SK-N-SH (cell line): ENCODE measurements at regions not wholly inside any gene's neighbourhood (a gene's known extent, or its start where the extent isn't known, plus 50 kb on each side); places are given as distances from the start of the nearest gene placed in this dataset.

ENCODE experiments used
- CTCF ChIA-PET: fragments of 300-600, 350-600 bp; formaldehyde crosslinking; extraction: SDS; loops from one replicate; lab custom pipeline; 2021; lab: Yijun Ruan, JAX
- POLR2A ChIA-PET: fragments of 350-600 bp; sonication (Branson Sonifier 250); formaldehyde crosslinking; extraction: SDS; loops from one replicate; lab custom pipeline; 2020; ENCODE audit warnings: antibody characterized with exemption, inconsistent platforms; lab: Yijun Ruan, JAX
- DNase-seq: peaks from one replicate; pipeline ENCODE4 v3.0.0; 2012
- H2AFZ ChIP-seq: fragments of 200-600 bp; sonication (generic); 2 replicates; pipeline ENCODE4 v1.8.1; 2016; ENCODE audit warnings: antibody characterized with exemption, mild to moderate bottlenecking, low read depth
- H3F3A ChIP-seq: fragments of 200-600 bp; sonication (generic); replicated peaks from 2 replicates; pipeline ENCODE3; 2016; ENCODE audit warnings: antibody characterized with exemption, mild to moderate bottlenecking; ENCODE audit not compliant: insufficient read depth
- H3K27ac ChIP-seq, 2 experiments: fragments of 200-500 bp in 1 of 2; fragments of 200-600 bp in 1 of 2; sonication (Bioruptor generic) in 1 of 2; sonication (generic), shearing (Covaris generic) in 1 of 2; 2 replicates each; pipeline versions ENCODE4 v1.5.1 to v1.6.1; 2014 to 2016; ENCODE audit warnings: low read depth in 2 of 2, inconsistent platforms in 1 of 2, low read length in 1 of 2, mild to moderate bottlenecking in 1 of 2, mixed read lengths in 1 of 2
- H3K27me3 ChIP-seq: fragments of 200-600 bp; sonication (generic), shearing (Covaris generic); 2 replicates; pipeline ENCODE4 v1.6.1; 2016; ENCODE audit warnings: mixed run types; ENCODE audit not compliant: insufficient read depth
- H3K36me3 ChIP-seq, 2 experiments: fragments of 200-500 bp in 1 of 2; fragments of 200-600 bp in 1 of 2; sonication (Bioruptor generic) in 1 of 2; sonication (generic) in 1 of 2; replicated peaks in 1 of 2; 2 replicates each; pipeline versions ENCODE3 to v1.5.1; 2014 to 2016; ENCODE audit warnings: low read length in 1 of 2, mild to moderate bottlenecking in 1 of 2; ENCODE audit not compliant: insufficient read depth in 2 of 2, control insufficient read depth in 1 of 2
- H3K4me1 ChIP-seq, 2 experiments: fragments of 200-500 bp in 1 of 2; fragments of 200-600 bp in 1 of 2; sonication (Bioruptor generic) in 1 of 2; sonication (generic), shearing (Covaris generic) in 1 of 2; 2 replicates each; pipeline versions ENCODE4 v1.5.1 to v1.6.1; 2014 to 2016; ENCODE audit warnings: low read depth in 1 of 2, low read length in 1 of 2, mixed run types in 1 of 2; ENCODE audit not compliant: insufficient read depth in 2 of 2, control insufficient read depth in 1 of 2
- H3K4me2 ChIP-seq: fragments of 200-600 bp; sonication (generic), shearing (Covaris generic); 2 replicates; pipeline ENCODE4 v1.6.1; 2017; ENCODE audit warnings: mixed run types
- H3K4me3 ChIP-seq, 2 experiments: fragments of 200-500 bp in 1 of 2; fragments of 200-600 bp in 1 of 2; sonication (Bioruptor generic) in 1 of 2; sonication (generic), shearing (Covaris generic) in 1 of 2; 2 replicates each; pipeline versions ENCODE4 v1.5.1 to v1.8.1; 2014 to 2016; ENCODE audit warnings: low read depth in 2 of 2, inconsistent platforms in 1 of 2, low read length in 1 of 2, mild to moderate bottlenecking in 1 of 2, mixed read lengths in 1 of 2, moderate library complexity in 1 of 2
- H3K79me2 ChIP-seq: fragments of 200-600 bp; sonication (generic); 2 replicates; pipeline ENCODE4 v1.8.1; 2017; ENCODE audit warnings: mild to moderate bottlenecking; ENCODE audit not compliant: insufficient read depth
- H3K9ac ChIP-seq: fragments of 200-600 bp; sonication (generic); 2 replicates; pipeline ENCODE4 v1.6.1; 2017; ENCODE audit warnings: mixed run types
- H3K9me2 ChIP-seq: fragments of 200-600 bp; sonication (generic); 2 replicates; pipeline ENCODE4 v1.6.1; 2017; ENCODE audit warnings: mixed run types
- H3K9me3 ChIP-seq: fragments of 200-600 bp; sonication (generic); 2 replicates; pipeline ENCODE4 v1.6.1; 2017; ENCODE audit warnings: mixed run types, mild to moderate bottlenecking, moderate library complexity
- H4K20me1 ChIP-seq: fragments of 200-600 bp; sonication (generic); 2 replicates; pipeline ENCODE4 v1.6.1; 2017; ENCODE audit warnings: mild to moderate bottlenecking, mixed run types; ENCODE audit not compliant: insufficient read depth
- CTCF ChIP-seq: fragments of 200-600 bp; sonication (generic); IDR thresholded peaks from 2 replicates; pipeline ENCODE4 v1.6.1; 2017; ENCODE audit warnings: antibody characterized with exemption, mild to moderate bottlenecking, moderate library complexity
- ELF1 ChIP-seq: IDR thresholded peaks from 2 replicates; pipeline ENCODE4 v1.4.0; 2012
- FOSL2 ChIP-seq: IDR thresholded peaks from 2 replicates; pipeline ENCODE4 v1.4.0; 2012; ENCODE audit warnings: low read depth, mild to moderate bottlenecking, moderate library complexity, borderline replicate concordance
- FOXJ3 ChIP-seq: sonication (generic); formaldehyde crosslinking; IDR thresholded peaks from 2 replicates; pipeline ENCODE4 v1.5.1; 2020; ENCODE audit warnings: mild to moderate bottlenecking, missing genetic modification reagents
- GABPA ChIP-seq: IDR thresholded peaks from 2 replicates; pipeline ENCODE4 v1.4.0; 2012; ENCODE audit warnings: low read depth, mild to moderate bottlenecking
- MAX ChIP-seq: IDR thresholded peaks from 2 replicates; pipeline ENCODE4 v1.4.0; 2012; ENCODE audit warnings: low read depth
- MEF2A ChIP-seq: IDR thresholded peaks from 2 replicates; pipeline ENCODE4 v1.4.0; 2012; ENCODE audit warnings: low read depth, borderline replicate concordance
- NFIC ChIP-seq: IDR thresholded peaks from 2 replicates; pipeline ENCODE4 v1.4.0; 2012; ENCODE audit warnings: borderline replicate concordance
- NRF1 ChIP-seq: IDR thresholded peaks from 2 replicates; pipeline ENCODE4 v1.6.1; 2012; ENCODE audit warnings: low read depth, mild to moderate bottlenecking, low read length
- POLR2AphosphoS5 ChIP-seq: IDR thresholded peaks from 2 replicates; pipeline ENCODE4 v1.6.1; 2012; ENCODE audit warnings: low read depth, low read length
- RAD21 ChIP-seq: IDR thresholded peaks from 2 replicates; pipeline ENCODE4 v1.6.1; 2012; ENCODE audit warnings: mild to moderate bottlenecking, low read length
- RCOR1 ChIP-seq: fragments of 150-350 bp; IDR thresholded peaks from 2 replicates; pipeline ENCODE4 v1.6.1; 2017; ENCODE audit warnings: antibody characterized with exemption, low read length
- RFX5 ChIP-seq: IDR thresholded peaks from 2 replicates; pipeline ENCODE4 v1.6.1; 2012; ENCODE audit warnings: mild to moderate bottlenecking, improper control_type of control experiment, low read length
- RXRA ChIP-seq: IDR thresholded peaks from 2 replicates; pipeline ENCODE4 v1.4.0; 2012; ENCODE audit warnings: low read depth, mild to moderate bottlenecking, borderline replicate concordance
- SMC3 ChIP-seq: IDR thresholded peaks from 2 replicates; pipeline ENCODE4 v1.6.1; 2012; ENCODE audit warnings: low read depth, low read length, improper control_type of control experiment
- TAF1 ChIP-seq: IDR thresholded peaks from 2 replicates; pipeline ENCODE4 v1.6.1; 2012; ENCODE audit warnings: low read depth, mild to moderate bottlenecking, low read length, moderate library complexity, borderline replicate concordance
- WGBS: methylation state at CpG from one replicate; pipeline ENCODE4 v1.1.6; 2017; ENCODE audit warnings: low lambda C conversion rate; 5-methylcytosine and 5-hydroxymethylcytosine counted together
- TF ChIP-seq, protein P1 (sequence below): IDR thresholded peaks from 2 replicates; pipeline ENCODE4 v1.4.0; 2012; ENCODE audit warnings: low read depth, borderline replicate concordance

DNA sequence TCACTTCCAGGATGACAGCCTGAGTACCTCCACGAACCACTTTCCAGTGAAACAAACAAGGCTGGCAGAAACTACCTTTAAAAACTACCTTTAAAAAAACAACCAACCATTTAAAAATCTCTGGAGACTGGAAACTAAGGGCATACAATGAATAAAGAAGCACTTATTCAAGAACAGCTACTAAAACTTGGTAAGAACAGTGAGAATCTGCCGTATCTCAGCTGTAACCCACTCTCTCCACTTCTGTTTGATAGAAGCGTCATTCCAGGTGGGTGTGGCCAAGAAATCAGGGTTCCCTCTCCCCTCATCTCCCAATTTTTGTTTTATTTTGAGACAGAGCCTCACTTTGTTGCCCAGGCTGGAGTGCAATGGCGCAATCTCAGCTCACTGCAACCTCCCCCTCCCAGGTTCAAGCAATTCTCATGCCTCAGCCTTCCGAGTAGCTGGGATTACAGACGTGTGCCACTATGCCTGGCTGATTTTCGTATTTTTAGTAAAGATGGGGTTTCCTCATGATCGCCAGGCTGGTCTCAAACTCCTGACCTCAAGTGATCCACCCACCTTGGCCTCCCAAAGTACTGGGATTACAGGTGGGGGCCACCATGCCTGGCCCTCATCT is 158.8 kb upstream of the CHST15 start (continued):
- TF ChIP-seq, protein P1, sequence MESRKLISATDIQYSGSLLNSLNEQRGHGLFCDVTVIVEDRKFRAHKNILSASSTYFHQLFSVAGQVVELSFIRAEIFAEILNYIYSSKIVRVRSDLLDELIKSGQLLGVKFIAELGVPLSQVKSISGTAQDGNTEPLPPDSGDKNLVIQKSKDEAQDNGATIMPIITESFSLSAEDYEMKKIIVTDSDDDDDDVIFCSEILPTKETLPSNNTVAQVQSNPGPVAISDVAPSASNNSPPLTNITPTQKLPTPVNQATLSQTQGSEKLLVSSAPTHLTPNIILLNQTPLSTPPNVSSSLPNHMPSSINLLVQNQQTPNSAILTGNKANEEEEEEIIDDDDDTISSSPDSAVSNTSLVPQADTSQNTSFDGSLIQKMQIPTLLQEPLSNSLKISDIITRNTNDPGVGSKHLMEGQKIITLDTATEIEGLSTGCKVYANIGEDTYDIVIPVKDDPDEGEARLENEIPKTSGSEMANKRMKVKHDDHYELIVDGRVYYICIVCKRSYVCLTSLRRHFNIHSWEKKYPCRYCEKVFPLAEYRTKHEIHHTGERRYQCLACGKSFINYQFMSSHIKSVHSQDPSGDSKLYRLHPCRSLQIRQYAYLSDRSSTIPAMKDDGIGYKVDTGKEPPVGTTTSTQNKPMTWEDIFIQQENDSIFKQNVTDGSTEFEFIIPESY = no peak
- TF ChIP-seq ELF1 (no peak), NRF1 (no peak), FOXJ3 (CRISPR knock-in tag) (no peak), NFIC (no peak), MAX (no peak), RCOR1 (no peak), RFX5 (no peak), SMC3 (no peak)

- POLR2A ChIA-PET = no interaction called here
- H3K4me2 ChIP-seq = no peak overlapping the region
- no peaks in the 10 kb centered on the region for H3K36me3 ChIP-seq
- DNase-seq = no peak
- no peaks in the 10 kb centered on the region for H3K9me3 ChIP-seq
- no peaks in the 10 kb centered on the region for H3K79me2 ChIP-seq
- CTCF ChIA-PET = interaction anchor here (0.9 to 3.3 kb wide), 8 partner anchors 7 to 257 kb away, joined by 3 to 18 read pairs (median 3); no protein-coding TSS in a partner anchor
- H3K27ac ChIP-seq = no peak overlapping the region
- H3K9ac ChIP-seq = no peak overlapping the region
- H2AFZ ChIP-seq = no peak overlapping the region
- no peaks in the 10 kb centered on the region for H3F3A ChIP-seq
- WGBS = 20% methylated on average over 4 of the region's 4 CpGs
- no peaks in the 10 kb centered on the region for H3K9me2 ChIP-seq
- H3K4me1 ChIP-seq = peaks cover 0 to 17% of the 10 kb centered on the region in 2 experiments; a peak in 1 of 4 replicates
- H4K20me1 ChIP-seq = no peaks in the 10 kb centered on the region
- H3K4me3 ChIP-seq = no peak overlapping the region
- TF ChIP-seq MEF2A = no peak
- TF ChIP-seq TAF1 = no peak
- no peak for TF ChIP-seq FOSL2
- TF ChIP-seq NFIC = no peak
- no peak for TF ChIP-seq RFX5
- TF ChIP-seq POLR2AphosphoS5 = no peak
- no peak for TF ChIP-seq ELF1
- TF ChIP-seq RAD21 = no peak
- no peak for TF ChIP-seq NRF1
- no peak for TF ChIP-seq MAX
- TF ChIP-seq, protein P1 = no peak
- TF ChIP-seq GABPA = no peak
- no peak for TF ChIP-seq RXRA
- no peak for TF ChIP-seq CTCF
- TF ChIP-seq, all 33 proteins: peak for 0
- H3K27me3 ChIP-seq = no peaks in the 10 kb centered on the region
Observed at GRCh38 chr10:124251317-124252065, 158.1 kb upstream of the CHST15 start.
